ENCODE measurements at regions not wholly inside any gene's neighbourhood (a gene's known extent, or its start where the extent isn't known, plus 50 kb on each side); places are given as distances from the start of the nearest gene placed in this dataset.

DNA sequence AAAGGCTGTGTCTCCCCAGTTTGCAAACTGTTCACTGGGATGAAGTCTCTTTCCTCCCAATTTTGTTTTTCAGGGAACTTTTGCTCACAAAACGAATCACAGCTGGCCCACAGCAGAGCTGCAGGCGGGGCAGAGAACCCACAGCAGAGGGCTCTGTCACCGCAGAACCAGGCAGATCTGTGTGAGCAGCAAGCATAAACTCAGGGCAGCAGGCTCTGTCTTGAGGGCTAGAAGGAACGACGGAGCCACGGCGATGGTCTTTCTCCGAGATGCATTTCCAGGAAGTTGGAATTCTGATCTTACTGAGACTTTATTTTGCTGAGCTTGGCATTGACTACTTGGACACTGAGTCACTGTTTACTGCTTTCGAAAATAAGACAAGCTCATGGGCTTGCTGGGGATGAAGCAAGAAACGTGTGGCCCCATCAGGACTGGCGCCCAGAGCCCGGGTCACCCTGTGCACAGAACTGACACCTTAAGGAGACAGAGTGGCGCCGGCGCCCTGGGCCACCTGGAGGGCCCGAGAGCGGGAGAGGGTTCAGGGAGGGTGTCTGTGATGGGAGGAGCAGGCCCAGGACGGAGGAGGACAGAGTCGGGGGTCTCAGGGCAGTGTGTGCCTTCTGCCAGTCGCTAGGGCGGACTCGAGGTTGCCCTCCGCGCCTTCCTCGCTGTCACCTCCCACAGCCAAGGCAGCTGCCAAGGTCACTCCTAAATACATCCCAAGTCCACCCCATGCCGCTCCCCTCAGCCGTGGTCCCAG, 106.3 kb upstream of the NXT1 start:
- H3K9me1 ChIP-seq (ENCODE audit: control insufficient read depth, extremely low read depth, insufficient read depth, low read length) = no peaks in the 10 kb centered on the region

GRCh38 chr20:23243791-23244155, 106.8 kb upstream of the NXT1 start:
- H3K79me2 ChIP-seq (ENCODE audit: control insufficient read depth, insufficient read depth, low read length) = no peaks in the 10 kb centered on the region
- H4K20me1 ChIP-seq (ENCODE audit: control insufficient read depth, extremely low read depth, insufficient read depth, low read length) = no peaks in the 10 kb centered on the region
- H2AFZ ChIP-seq (ENCODE audit: control insufficient read depth, low read length) = no peak overlapping the region
- no peak for DNase-seq (ENCODE audit: low read depth, low spot score)
- dilution Hi-C loops (cut with MboI; ENCODE audit: extremely low pct_ligation_motif_present, low sequenced_read_pairs) = no loop called here
- H3K27ac ChIP-seq (ENCODE audit: control insufficient read depth, insufficient read depth, low read length) = no peak overlapping the region
- no peaks in the 10 kb centered on the region for H3K9me1 ChIP-seq (ENCODE audit: control insufficient read depth, extremely low read depth, insufficient read depth, low read length)
- no peak for TF ChIP-seq EZH2 (IDR thresholded peaks at IDR 0.05; ENCODE audit: low read length)
- TF ChIP-seq, protein P1, sequence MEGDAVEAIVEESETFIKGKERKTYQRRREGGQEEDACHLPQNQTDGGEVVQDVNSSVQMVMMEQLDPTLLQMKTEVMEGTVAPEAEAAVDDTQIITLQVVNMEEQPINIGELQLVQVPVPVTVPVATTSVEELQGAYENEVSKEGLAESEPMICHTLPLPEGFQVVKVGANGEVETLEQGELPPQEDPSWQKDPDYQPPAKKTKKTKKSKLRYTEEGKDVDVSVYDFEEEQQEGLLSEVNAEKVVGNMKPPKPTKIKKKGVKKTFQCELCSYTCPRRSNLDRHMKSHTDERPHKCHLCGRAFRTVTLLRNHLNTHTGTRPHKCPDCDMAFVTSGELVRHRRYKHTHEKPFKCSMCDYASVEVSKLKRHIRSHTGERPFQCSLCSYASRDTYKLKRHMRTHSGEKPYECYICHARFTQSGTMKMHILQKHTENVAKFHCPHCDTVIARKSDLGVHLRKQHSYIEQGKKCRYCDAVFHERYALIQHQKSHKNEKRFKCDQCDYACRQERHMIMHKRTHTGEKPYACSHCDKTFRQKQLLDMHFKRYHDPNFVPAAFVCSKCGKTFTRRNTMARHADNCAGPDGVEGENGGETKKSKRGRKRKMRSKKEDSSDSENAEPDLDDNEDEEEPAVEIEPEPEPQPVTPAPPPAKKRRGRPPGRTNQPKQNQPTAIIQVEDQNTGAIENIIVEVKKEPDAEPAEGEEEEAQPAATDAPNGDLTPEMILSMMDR (optimal IDR thresholded peaks at IDR 0.05 in 1 of 3, IDR thresholded peaks at IDR 0.05 in 1 of 3, conservative IDR thresholded peaks at IDR 0.05 in 1 of 3; ENCODE audit: extremely low read depth in 1 of 3, insufficient read depth in 2 of 3, low read length in 3 of 3) = no peak
- no peak overlapping the region for H3K9ac ChIP-seq (ENCODE audit: control insufficient read depth, extremely low read depth, insufficient read depth, low read length)
- no peaks in the 10 kb centered on the region for H3K9me3 ChIP-seq (ENCODE audit: control insufficient read depth, low read depth, low read length)
- FAIRE-seq = no peak
- H3K4me2 ChIP-seq (ENCODE audit: control insufficient read depth, extremely low read depth, insufficient read depth, low read depth, low read length) = no peak overlapping the region
- H3K4me1 ChIP-seq (ENCODE audit: control insufficient read depth, extremely low read depth, insufficient read depth, low read length) = no peaks in the 10 kb centered on the region
- no peak overlapping the region for H3K4me3 ChIP-seq (ENCODE audit: control insufficient read depth in 2 of 3, extremely low read depth in 1 of 3, insufficient read depth in 2 of 3, low read depth in 1 of 3, low read length in 3 of 3)
- no peaks in the 10 kb centered on the region for H3K36me3 ChIP-seq (ENCODE audit: control insufficient read depth in 2 of 2, extremely low read depth in 1 of 2, insufficient read depth in 2 of 2, low read length in 2 of 2)
- peaks cover 5% of the 10 kb centered on the region for H3K27me3 ChIP-seq (ENCODE audit: control insufficient read depth, extremely low read depth, insufficient read depth, low read length)

More for the DNA sequence above, 106.3 kb upstream of the NXT1 start:
- Histone ChIP-seq H4K20me1 (ENCODE audit: control insufficient read depth, extremely low read depth, insufficient read depth, low read length) (no peaks in the 10 kb centered on the region), H3K4me2 (ENCODE audit: control insufficient read depth, extremely low read depth, insufficient read depth, low read depth, low read length) (no peak overlapping the region), H3K79me2 (ENCODE audit: control insufficient read depth, insufficient read depth, low read length) (no peaks in the 10 kb centered on the region), H3K36me3 (ENCODE audit: control insufficient read depth in 2 of 2, extremely low read depth in 1 of 2, insufficient read depth in 2 of 2, low read length in 2 of 2) (no peaks in the 10 kb centered on the region), H3K9me3 (ENCODE audit: control insufficient read depth, low read depth, low read length) (no peaks in the 10 kb centered on the region), H3K27me3 (ENCODE audit: control insufficient read depth, extremely low read depth, insufficient read depth, low read length) (peaks cover 5% of the 10 kb centered on the region), H3K4me3 (ENCODE audit: control insufficient read depth in 2 of 3, extremely low read depth in 1 of 3, insufficient read depth in 2 of 3, low read depth in 1 of 3, low read length in 3 of 3) (no peak overlapping the region), H3K9ac (ENCODE audit: control insufficient read depth, extremely low read depth, insufficient read depth, low read length) (no peak overlapping the region), H3K27ac (ENCODE audit: control insufficient read depth, insufficient read depth, low read length) (no peak overlapping the region), H3K4me1 (ENCODE audit: control insufficient read depth, extremely low read depth, insufficient read depth, low read length) (no peaks in the 10 kb centered on the region), H2AFZ (ENCODE audit: control insufficient read depth, low read length) (no peak overlapping the region)
- DNase-seq (ENCODE audit: low read depth, low spot score) (no peak), FAIRE-seq (no peak)
- TF ChIP-seq, protein P1 (optimal IDR thresholded peaks at IDR 0.05 in 1 of 3, IDR thresholded peaks at IDR 0.05 in 1 of 3, conservative IDR thresholded peaks at IDR 0.05 in 1 of 3; ENCODE audit: extremely low read depth in 1 of 3, insufficient read depth in 2 of 3, low read length in 3 of 3) = no peak
- no peak for TF ChIP-seq EZH2 (IDR thresholded peaks at IDR 0.05; ENCODE audit: low read length)
- dilution Hi-C loops (cut with MboI; ENCODE audit: extremely low pct_ligation_motif_present, low sequenced_read_pairs) = no loop called here

All from keratinocyte (primary cell).